ENCODE measurements at regions not wholly inside any gene's neighbourhood (a gene's known extent, or its start where the extent isn't known, plus 50 kb on each side); places are given as distances from the start of the nearest gene placed in this dataset.
"Not testable (repeated sequence)": the region's sequence is repeated elsewhere in the genome, so short reads cannot be mapped to it uniquely, and the experiment has no call there.

DNA sequence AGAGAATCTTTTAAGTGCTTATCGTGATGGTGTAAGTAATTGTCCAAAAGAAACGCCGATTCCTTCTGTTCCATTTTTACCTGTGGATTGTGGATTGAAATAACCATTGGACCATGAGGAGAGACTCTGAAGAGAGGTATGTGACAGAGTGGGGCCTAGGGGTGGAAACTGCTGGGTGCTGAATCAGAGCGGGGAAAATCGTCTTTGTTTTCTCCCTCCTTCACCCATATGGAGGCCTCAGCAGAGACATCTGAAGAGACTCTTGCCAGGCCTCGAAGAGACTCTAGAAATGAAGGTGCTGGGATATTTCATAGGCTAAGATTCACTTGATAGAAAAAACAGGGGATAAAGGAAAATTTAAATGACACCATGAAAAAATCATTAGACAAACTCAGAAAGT is 1327.0 kb downstream of the BRINP3 start:
- no peak for DNase-seq

GRCh38 chr1:189151361-189151760 is 1326.3 kb downstream of the BRINP3 start:
- no peak for DNase-seq

- no peak for DNase-seq
These were observed 1325.0 kb downstream of the BRINP3 start for GRCh38 chr1:189152685-189153084.

GRCh38 chr1:189158155-189158554 is 1319.5 kb downstream of the BRINP3 start:
- DNase-seq, result no peak

DNA sequence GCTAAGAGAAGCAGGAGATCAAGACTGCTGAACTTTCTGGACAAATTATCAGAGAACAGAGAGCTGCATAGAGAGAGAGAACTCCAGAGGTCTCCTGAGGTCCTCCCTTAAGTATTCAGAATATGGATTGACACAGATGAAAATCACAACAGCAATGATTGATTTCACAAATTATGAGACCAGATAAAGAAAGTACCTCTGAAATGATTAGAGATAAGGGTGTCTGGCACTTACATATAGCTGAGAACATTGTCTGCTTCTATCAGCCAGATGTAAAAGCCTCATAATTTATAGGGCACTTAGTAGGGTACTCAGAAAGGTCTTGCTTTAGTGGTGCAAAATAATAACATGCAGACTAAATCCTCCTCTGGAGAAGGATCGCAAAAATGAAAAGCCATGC is 1301.8 kb downstream of the BRINP3 start:
- no peak for DNase-seq

- DNase-seq, result no peak
These were observed 1297.6 kb downstream of the BRINP3 start for GRCh38 chr1:189180057-189180456.

- no peak for DNase-seq
These were observed 1292.6 kb downstream of the BRINP3 start for GRCh38 chr1:189185097-189185496.

GRCh38 chr1:189192741-189193520 is 1284.7 kb downstream of the BRINP3 start:
- no peak for DNase-seq

GRCh38 chr1:189205863-189206262 is 1271.8 kb downstream of the BRINP3 start:
- DNase-seq, result no peak

DNA sequence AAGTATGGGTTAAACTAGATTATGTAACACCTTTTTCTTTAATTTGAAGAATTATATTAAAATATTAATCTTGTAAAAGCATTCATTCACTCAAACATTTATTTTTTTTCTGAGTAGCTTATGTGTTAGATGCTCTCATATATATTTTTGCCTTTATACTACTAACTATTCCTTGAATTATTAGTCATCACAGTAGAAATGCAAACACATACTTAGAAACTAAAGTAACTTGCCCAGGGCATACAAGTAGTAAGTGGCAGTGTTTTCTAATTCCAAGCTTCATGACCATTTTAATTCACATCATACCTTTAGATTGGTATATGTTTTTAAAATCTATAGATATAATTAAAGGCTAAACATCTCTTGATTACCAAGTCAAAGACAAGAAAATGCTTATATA is 1271.0 kb downstream of the BRINP3 start:
- DNase-seq, result no peak

- no peak for DNase-seq
These were observed 1265.9 kb downstream of the BRINP3 start for GRCh38 chr1:189211742-189212141.

- no peak for DNase-seq
These were observed 1265.1 kb downstream of the BRINP3 start for GRCh38 chr1:189212606-189213005.

DNA sequence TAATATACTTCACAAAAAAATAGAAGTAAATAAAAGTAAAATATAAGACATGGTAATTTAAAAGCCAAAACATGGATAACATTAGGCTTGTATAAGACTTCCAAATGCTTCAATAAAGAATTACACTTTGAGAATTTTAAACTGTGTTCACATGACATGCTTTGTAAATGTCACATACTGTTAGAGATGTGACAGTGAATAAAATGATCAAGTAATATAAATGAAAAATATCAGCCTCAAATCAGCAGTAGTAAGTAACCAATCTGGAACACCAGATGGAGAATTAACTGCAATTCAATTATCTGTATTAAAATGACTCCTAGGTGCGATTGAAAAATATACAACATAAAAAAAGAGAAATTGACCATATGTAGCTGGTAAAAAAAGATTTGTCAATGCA is 1260.8 kb downstream of the BRINP3 start:
- no peak for DNase-seq

GRCh38 chr1:189217646-189218045 is 1260.0 kb downstream of the BRINP3 start:
- DNase-seq, result no peak

GRCh38 chr1:189220750-189221149 is 1256.9 kb downstream of the BRINP3 start:
- DNase-seq, result no peak

DNA sequence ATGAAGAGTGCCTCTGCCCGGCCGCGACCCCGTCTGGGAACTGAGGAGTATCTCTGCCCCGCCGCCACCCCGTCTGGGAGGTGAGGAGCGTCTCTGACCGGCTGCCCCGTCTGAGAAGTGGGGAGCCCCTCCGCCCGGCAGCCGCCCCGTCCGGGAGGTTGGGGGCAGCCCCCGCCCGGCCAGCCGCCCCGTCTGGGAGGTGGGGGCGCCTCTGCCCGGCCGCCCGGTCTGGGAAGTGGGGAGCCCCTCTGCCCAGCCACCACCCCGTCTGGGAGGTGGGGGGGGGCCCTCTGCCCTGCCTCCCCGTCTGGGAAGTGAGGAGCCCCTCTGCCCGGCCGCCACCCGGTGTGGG is 1251.9 kb downstream of the BRINP3 start:
- not testable (repeated sequence) for DNase-seq

DNA sequence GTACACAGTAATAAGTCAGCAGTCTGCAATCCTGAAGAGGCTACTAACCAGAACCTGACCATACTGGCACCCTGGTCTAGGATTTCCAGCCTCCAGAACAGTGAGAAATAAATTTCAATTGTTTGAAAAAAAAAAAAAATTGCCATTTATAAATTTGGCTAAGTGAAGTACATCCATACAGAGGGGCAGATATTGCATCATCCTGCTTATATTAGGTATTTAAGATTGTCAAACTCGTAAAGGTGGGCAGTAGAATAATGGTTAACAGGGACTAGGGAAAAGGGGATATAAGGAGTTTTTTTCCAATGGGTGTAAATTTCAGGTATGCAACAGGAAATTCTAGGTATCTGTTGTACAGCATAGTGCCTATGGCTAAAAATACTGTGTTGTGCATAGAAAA is 1250.9 kb downstream of the BRINP3 start:
- no peak for DNase-seq

DNA sequence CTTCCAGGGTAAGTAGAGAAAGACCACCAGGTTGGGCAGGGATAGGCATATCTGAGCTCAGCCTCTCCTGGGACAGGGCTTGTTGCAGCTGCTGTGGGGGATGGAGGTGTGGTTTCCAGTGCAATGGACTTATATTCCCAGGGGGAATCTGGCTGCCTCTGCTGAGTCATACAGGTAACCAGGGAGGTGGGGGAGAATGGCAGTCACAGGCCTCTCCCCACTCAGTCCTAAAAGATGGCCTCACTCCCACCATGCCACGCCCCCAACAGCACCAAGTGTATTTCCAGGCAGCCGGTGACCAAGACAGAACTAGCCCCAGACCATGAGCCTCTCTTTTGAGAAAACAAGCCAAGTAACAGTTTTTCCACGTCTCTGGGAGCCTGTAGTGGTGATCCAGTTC is 1240.7 kb downstream of the BRINP3 start:
- DNase-seq, result no peak

GRCh38 chr1:189253601-189254350 is 1223.9 kb downstream of the BRINP3 start:
- no peak for DNase-seq

GRCh38 chr1:189261128-189261527 is 1216.5 kb downstream of the BRINP3 start:
- not testable (repeated sequence) for DNase-seq

DNA sequence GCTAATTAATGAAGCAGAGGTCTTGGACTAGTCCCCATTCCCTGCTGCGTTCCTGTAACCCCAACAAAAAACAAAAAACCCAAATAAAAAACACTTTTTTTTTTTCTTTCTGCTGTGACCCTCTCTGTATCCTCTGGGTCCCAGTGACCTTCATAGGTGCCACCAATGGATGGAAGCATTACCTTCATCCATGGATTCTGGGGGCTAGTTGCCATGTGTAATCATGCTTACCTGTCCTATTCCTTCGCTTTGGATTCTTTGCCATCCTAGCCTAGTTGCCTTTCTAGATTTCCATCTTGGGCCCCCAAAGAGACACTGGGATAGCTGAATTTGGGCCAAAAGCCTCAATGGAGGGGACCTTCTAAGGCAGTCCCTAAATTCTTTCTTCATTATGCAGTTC is 1208.7 kb downstream of the BRINP3 start:
- DNase-seq, result no peak

DNA sequence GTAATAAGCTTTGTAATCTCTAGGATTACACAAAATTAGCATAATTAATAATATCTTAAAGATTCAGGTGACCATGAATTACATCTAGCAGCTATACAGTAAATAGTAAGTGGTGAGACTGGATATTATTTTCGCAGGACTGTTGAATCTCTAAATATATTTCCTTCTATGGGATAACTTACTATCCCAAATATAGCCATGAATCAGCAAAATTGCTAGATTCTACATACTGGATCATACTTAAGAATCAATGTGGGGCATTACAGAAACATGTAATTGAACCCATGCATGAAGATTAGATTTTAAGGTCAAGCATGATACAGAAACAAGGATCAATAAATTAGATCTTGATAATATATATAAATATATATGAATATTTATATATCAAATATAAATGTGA is 1203.4 kb downstream of the BRINP3 start:
- DNase-seq, result no peak

DNA sequence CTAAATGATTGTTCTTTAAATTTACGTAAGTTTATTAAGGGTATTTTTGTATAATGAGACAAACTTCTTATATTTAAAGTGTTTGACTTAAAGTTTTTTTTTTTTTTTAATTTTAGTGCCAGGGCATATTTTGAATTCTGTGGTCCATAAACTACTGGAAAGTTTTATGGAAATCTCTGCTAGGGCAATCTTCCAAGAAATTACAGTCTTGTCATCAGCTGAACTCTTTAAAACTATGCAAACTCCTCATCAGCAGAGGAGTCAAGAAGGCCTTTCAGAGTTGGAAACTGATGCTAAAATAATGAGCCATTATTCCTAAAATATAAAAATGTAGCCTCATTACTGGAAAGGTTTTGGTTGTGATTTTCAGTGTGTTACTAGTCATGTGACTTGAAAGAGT is 1201.9 kb downstream of the BRINP3 start:
- DNase-seq, result no peak

- no peak for DNase-seq
These were observed 1188.3 kb downstream of the BRINP3 start for GRCh38 chr1:189289346-189289745.

DNA sequence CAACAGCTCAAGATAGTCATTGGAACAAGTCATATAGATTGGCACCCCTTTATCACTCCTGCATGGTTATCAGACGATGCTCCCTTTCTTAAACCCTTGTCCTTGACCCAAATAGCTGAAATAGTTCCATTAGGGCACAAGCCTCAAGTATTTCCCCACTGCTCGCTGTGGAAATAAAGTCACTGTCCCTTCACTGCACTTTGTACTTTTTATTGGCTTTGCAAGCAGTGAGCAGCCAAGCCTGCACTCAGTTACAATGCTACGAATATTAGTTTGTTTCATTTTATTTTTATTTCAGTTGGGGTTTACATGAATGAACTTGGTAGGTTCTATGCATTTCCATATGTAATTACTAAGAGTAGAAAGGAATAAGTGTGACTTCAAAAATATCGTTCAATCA is 1176.4 kb downstream of the BRINP3 start:
- DNase-seq, result no peak
